NCI-H446 (cell line): ENCODE measurements at regions not wholly inside any gene's neighbourhood (a gene's known extent, or its start where the extent isn't known, plus 50 kb on each side); places are given as distances from the start of the nearest gene placed in this dataset.

ENCODE experiments used
- DNase-seq, 2 experiments: peaks; one replicate each; lab custom pipeline; 2025; lab: John Stamatoyannopoulos, UW

DNA sequence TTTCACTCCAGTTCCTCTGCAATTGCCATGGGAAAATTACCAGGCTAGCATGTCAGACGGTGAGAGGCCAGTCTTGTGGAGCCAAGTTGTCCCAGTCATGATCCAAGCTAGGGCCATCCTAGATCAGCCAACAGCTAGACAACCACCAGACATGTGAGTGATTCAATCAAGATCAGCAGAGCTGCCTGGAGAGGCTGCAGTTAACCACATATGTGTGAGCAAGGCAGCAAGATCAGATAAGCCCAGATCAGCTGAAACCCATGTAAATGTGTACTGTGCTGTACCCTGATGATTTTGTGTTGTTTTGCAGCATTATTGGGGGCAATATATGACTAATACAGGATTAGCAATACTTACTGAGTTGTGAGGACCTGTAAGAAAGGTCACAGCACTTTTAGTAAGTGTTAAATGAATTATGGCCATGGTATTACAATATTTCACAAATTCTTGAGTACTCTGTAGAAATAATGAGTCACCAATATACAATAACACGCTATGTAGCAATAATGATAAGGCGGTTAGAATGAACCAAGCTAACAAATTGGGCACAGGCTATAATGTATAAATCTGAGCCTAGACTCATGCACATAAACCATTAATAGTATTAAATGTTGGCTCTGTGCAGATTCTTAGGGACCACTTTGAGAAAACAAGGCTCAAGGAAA, 91.4 kb downstream of the SUDS3 start:
- no peak for DNase-seq

DNA sequence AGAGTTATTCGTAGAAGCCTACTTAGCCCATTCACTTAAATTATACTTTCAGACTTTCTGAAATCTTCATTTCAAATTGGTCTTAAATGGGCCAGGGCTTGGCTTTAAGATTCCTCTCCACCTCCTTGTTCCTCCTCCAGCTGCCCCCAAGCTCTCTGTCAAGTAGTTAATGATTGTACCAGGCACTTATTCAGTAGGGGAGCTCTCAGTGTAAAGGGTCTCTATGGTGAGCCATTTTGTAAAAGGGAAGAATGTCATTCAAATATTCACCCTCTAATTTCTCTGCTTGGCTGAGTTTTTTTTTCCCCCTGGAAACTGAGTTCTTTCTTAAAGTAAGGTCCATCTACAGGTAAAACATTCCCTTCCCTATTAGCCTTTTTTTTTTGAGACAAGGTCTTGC, 96.6 kb downstream of the SUDS3 start:
- DNase-seq: no peak

DNA sequence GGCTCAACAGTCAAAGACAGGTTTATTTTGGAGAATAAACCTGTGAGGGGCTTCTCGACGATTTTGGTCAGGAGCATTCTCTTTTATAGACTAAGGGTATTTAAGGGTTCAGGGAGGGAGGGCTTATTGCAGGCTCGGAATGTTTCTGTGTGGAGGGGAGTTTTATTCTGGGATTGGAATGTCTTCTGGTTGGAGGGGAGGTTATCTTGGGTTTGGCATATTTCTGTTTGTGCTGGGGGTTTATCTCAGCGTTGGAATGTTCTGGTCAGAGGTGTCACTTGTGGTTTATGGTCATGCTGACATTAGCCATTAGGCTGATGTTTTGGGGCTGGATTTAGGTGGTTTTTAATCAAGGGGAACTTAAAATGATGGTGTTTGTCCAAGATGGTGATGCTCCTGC, 103.9 kb downstream of the SUDS3 start:
- no peak for DNase-seq

DNA sequence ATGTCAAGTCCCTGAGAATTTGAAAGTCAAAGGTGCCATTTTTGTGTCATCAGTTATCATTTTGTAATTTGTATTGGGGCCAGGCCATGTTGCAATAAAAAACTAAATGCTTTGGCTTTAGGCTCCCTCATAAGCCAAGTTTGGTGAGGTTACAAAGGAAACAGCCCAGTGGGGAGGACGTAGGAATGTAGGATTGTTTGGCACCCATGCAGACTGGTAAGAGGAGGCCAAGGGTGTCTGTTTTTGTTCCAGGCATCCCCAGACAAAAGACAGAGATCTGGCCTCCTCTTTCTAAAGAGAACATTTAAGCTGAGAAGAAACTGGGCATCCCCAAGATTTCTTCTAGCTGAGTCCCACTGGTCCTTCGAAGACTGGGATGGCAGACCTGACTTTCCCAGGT, 111.7 kb downstream of the SUDS3 start:
- DNase-seq: no peak

DNA sequence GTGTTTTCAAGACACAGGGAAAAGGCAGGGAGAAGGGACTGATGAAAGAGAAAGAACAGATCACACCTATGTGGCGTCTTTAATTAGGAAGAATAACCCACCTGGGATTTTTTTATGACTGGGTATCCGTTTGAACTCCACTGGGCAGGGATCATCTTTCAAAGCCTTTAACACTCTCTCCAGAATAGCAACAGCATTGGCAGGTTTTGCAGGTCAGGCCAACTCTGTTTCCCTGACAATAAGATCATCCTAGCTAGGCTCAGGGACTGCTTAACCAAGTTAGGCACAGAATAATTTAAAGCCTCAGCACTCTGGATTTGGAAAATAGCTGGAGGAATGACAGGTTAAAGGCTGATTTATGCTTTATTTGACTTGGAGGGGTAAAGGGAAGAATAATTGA, 117.6 kb downstream of the SUDS3 start:
- DNase-seq: no peak

DNA sequence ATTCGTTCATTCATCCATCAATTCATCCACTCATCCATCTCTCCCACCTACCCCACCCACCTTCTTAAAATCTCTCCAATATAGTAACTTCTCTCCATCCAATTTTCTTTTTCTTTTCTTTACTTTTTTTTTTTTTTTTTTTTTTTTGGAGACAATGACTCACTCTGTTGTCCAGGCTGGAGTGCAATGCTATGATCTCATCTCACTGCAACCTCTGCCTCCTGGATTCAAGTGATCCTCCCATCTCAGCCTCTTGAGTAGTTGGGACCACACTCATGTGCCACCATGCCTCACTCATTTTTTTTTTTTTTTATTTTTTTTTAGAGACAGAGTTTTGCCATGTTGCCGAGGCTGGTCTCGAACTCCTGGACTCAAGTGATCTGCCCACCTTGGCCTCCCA, 118.4 kb downstream of the SUDS3 start:
- no peak for DNase-seq

DNA sequence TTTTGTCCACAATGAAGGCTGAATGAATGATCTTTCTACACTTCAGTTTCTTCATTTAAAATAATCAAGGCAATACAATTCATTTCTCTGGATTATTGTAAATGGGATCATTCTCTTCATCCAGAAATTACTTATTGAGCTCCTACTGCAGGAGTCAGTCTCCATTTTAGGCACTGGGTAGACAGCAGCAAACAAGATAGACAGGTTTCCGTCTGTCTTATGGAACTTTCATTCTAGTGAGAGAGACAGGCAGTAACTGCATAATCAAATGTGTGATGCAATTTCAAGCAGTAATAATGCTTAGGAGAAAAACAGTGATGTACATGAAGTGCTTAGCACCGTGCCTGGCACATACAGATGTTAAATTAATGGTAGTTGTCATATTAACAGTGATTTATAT, 118.9 kb downstream of the SUDS3 start:
- DNase-seq: no peak

DNA sequence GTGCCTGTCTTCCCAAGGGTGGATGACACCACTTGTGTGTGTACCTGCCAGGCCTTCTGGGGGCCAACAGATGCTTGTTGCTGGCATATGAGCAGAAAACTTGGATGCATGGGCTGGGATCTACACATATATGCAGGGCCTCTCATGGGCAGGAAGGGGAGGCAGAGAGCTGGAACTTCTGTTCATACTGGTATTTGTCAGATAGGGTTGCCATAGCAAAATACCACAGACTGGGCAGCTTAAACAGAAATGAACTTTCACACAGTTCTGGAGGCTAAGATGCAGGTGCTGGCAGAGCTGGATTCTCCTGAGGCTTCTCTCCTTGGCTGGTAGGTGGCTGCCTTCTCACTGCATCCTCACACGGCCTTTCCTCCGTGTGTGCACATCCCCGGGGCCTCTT, 121.8 kb downstream of the SUDS3 start:
- no peak for DNase-seq

DNA sequence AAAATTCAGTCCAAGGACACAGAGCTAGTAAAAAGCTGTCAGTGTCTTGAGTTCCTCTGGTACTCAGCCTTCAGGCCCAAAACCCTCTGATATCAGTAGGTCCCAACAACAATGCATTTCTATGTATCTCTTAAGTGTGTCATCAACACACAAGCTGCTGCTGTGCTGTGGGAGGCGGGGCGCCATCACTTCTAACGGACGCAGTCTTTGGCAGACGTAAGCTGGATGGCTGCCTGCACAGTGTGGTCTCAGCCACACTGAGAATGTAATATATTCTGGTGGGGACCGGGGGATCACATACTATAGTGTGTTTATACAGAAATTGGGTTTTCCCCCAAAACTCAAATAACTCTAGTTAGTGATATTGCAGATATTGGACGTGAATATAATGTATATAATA, 123.9 kb downstream of the SUDS3 start:
- DNase-seq: no peak

DNA sequence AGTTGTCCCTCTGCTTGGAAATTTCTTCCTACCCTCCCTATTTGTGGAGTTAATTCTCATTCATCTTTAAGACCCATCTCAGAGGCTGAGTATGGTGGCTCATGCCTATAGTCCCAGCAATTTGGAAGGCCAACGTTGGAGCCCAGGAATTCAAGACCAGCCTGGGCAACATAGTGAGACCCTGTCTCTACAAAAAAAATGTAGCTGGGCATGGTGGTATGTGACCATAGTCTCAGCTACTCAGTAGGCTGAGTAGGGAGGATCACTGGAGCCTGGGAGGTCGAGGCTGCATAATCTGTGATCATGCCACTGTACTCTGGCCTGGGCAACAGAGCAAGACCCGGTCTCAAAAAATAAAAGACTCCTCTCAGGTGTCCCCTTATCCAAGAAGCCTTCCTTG, 125.1 kb downstream of the SUDS3 start:
- DNase-seq: no peak

DNA sequence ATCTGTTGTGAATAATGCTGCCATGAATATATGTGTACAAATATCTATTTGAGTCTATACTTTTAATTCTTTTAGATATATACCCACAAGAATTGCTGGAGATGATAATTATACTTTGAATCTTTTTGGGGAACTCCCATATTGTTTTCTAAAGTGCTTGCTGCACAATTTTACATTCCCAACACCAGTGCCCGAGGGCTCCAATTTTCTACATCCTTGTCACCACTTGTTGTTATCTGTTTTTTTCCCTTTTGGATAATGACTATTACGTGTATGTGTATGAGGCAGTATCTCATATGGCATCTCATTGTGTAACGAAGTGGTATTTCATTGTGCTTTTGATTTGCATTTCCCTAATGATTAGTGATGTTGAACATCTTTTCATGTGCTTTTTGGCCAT, 127.1 kb downstream of the SUDS3 start:
- no peak for DNase-seq

DNA sequence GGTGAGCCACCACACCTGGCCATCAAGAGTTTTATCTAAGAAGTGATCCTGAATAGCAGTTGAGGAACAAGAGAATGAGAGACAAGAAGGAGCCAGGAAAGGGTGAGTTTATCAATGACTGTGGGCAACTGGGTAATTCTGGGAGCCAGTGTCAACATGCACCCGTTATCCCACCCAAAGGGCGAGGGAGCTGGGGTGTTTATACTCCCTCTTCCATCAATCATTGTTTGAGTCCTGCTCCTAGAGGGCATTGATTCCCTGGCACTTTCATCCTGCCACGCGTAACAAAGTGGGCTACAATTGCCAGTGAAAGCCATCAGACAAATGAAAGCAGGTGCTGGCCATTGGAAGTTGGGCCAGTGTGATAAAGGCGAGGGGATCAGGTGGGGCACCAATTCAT, 136.3 kb downstream of the SUDS3 start:
- no peak for DNase-seq

DNA sequence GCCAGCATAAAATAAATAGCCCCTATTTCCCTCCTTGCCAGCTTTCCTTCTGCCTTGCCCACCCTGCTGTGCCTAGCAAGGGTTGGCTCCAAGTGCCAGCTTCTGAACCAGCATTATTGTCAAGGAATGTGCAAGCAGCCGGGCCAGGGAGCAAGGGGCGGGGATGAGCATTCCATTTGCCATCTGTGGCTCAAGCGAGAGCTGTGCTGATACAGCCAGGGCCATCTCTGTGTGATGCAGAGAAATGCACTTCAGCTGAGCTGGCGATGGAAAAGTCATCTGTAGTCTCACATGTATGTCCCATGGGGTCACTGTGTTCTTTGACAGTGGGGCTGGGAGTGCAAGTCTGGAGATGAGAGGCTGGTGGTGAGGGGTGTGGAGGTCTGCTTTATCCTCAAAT, 137.3 kb downstream of the SUDS3 start:
- no peak for DNase-seq

DNA sequence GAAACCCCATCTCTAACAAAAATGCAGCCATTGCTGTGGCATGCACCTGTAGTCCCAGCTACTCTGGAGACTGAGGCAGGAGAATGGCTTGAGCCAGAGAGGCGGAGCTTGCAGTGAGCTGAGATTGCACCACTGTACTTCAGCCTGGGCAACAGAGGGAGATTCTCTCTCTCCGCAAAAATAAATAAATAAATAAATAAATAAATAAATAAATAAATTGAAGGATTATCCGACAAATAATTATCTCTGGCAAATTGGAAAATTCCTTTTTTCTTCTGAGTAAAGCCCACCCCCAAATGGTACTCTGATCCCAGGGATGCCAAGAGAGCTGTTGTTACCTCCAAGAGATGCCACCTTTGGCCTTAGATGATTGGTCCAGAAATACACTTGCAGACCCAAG, 137.9 kb downstream of the SUDS3 start:
- DNase-seq: no peak

DNA sequence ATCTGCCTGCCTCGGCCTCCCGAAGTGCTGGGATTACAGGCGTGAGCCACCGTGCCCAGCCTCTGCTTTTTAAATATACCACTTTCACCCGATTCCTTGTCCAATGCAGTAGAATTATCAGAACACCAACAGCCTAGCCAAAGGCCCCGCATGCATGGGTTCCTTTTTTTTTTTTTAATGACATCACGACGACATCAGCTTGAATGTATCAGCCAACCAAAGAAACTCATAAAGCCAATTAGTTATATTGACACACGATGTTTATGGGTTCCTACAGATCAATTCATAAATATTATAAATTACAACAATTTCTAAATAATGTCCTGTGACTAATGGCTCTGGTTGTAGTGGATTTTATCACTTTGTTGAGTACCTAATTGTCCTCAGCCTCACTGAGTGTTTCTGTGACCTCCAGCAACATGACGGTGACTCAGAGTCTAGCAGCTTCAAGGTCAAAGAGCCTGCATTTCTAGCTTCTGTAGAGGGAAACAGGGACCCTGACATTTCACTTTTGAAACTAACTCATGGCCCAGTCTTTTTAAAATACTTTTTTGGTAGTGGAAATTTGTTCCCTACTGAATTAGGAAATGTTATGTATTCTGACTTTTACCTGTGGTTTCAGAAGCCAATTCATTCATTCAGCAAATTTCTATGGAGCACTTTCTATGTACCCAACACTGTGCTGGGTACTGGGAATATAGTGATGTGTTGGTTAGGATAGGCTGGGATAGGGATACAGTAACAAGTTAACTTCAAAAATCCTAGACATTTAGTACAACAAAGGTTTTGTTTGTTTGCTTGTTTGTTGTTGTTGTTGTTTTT, 144.1 kb downstream of the SUDS3 start:
- no peak for DNase-seq

DNA sequence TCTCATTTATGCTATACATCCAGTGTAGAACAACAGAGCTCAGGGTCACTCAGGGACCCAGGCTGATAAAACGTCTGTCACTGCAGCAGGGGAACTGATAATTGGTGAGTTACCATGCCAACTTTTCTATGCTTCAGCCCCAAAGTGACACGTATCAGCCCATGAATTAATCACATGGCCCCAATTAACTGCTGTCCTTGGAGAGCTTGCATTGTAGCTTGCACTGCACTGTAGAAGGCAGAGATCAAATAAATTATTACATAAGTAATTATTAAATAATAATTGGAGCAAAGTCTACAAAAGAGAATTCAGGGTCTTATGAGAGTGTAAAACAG, 144.6 kb downstream of the SUDS3 start:
- DNase-seq: no peak

DNA sequence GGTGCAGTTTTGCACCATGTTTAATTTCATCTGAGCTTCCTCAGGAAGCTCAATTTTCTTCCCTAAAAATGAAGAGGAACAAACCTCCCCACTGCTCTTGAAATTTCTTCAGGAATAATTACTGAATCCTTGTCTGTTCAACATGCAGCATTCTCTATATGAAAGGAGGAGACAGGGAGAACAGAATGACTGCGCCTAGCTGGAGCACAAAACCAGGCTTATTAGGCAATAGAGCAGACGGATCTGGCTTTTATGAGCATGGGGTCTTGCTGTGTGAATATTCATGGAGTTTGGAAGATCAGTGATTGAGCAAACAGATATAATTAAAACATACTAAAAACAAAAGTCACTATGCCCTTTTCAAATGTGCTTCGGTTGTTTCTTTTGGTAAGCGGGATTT, 148.1 kb downstream of the SUDS3 start:
- DNase-seq: no peak

DNA sequence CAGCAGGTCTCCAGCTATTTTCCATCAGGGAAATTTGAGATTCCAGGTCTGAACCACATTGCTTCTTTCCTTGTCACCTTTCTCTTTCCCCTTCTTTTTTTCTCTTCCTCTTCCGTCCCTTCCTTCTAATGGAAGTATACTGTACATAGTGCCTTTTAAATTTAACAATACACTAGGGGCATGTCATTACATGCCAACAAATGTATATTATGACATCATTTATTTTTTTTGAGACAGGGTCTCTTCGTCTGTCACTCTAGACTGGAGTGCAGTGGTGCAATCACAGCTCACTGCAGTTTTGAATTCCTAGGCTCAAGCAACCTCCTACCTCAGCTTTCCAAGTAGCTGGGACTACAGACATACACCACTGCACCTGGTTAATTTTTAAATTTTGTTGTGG, 148.9 kb downstream of the SUDS3 start:
- DNase-seq: no peak

DNA sequence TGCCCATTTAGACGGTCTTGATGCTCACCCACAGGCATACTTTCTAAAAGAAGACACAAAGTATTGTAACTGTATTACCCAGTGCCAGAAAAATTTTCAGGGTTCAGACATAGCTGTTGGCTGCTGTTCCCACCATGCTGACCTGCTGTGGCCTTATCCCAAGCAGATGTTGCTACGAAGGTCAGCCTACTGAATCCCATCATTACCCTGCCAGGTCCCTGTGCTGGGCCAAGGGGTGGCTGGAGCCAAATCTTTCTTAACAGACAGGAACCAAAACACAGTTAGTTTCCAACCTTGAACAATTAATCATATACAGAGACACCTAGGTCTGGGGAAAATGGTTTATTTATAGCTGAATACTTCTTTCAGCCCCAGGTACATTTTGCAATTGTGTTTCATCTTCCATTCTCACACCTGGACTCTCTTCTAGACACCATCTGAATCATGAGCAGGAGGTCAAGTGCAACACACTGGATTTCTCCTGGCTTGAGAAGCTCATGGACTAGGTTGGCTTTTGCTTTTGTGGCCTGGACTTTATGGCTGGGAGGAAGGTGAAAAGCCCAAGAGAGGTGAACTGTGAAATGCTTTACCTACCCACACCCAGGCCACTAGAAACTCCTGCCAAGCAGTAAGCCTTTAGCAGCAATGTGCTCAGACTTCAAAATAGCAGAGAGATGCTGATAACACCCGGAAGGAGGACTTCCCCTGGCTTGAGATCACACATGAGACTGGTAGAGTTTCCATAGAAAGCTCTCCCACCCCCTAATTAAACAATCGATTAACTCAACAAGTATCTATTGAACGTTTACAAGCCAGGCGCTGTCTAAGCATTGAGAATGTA, 150.1 kb downstream of the SUDS3 start:
- DNase-seq: no peak

DNA sequence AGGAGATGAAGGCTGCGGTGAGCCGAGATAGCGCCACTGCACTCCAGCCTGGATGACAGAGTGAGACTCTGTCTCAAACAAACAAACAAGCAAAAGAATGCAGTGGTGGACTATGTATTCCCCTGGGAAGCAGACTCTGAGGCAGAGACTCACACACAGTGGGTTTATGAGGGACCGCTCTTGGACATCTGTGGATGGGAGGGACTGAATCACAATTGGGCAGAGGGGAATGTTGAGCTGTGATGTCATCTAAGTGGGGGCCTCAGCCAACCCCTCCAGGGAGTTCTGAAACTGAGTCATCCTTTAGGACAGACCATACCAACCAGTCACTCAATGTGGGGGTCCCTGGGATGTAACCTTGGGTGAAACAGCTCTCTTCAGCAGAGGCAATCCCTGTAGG, 151.0 kb downstream of the SUDS3 start:
- DNase-seq: no peak

DNA sequence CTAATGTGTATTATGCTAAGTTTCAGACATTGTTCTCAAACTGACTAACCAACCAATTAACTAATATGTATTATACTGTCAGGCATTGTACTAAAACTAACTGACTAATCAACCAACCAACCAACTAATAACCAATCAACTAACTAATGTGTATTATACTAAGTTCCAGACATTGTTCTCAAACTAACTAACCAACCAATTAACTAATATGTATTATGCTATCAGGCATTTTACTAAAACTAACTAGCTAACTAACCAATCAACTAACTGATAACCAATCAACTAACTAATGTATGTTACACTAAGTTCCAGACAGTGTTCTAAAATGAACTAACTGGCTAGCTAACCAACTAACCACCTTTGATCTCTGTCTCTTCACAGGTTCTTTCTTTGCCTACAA, 152.3 kb downstream of the SUDS3 start:
- no peak for DNase-seq

DNA sequence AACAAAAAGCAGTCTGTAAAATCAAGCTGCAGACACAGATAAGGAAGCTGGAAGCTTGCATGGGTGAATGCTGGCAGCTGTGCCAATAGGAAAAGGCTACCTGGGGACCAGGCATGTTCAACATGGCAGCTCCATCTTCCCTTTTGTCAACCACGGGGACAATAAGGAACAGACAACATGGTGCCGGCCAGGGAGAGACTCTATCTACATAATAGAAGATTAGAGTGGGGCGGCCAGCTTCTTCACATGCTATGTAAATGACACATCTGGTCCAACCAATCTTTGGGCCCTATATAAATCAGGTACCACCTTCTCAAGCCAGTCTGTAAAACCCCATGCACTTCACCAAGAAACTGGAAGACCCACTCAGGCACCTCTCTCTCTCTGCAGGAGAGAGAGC, 157.6 kb downstream of the SUDS3 start:
- no peak for DNase-seq

DNA sequence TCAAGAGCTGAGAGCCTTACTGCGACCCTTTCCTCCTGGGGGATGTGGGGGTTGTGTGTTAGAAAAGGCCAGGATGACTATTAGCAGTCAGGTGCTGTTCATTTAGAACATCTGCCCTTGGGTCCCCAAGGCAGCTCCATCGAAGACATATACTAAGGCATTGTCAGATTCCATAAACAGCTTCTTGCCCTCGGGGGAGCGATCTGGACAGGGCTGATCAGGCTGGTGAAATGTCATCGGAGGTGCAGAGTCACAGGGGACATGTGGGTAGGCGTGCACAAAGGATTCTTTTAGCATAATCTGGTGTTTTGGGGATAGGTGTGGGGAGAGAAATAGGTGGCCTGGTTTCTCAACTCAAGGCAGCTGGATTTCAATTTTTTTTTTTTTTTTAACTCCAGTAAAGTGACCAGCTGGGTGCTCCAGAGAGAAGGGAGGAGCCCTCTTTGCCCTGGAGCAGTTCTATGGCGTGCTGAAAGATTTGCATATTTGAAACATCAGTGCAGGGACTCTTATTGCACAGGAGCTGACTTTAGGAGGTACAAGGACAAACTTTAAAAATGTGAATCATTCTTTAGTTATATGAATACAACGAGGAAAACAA, 160.1 kb downstream of the SUDS3 start:
- no peak for DNase-seq
